GM12872 (cell line): ENCODE measurements at regions not wholly inside any gene's neighbourhood (a gene's known extent, or its start where the extent isn't known, plus 50 kb on each side); places are given as distances from the start of the nearest gene placed in this dataset.

ENCODE experiments used
- CTCF ChIP-seq: IDR thresholded peaks from 3 replicates; pipeline ENCODE4 v1.5.1; 2011; ENCODE audit warnings: low read depth, mild to moderate bottlenecking, low read length, moderate library complexity; ENCODE audit not compliant: insufficient read depth

- TF ChIP-seq CTCF, result no peak
Observed at GRCh38 chr11:70545610-70545912, 147.2 kb downstream of the CTTN start.

DNA sequence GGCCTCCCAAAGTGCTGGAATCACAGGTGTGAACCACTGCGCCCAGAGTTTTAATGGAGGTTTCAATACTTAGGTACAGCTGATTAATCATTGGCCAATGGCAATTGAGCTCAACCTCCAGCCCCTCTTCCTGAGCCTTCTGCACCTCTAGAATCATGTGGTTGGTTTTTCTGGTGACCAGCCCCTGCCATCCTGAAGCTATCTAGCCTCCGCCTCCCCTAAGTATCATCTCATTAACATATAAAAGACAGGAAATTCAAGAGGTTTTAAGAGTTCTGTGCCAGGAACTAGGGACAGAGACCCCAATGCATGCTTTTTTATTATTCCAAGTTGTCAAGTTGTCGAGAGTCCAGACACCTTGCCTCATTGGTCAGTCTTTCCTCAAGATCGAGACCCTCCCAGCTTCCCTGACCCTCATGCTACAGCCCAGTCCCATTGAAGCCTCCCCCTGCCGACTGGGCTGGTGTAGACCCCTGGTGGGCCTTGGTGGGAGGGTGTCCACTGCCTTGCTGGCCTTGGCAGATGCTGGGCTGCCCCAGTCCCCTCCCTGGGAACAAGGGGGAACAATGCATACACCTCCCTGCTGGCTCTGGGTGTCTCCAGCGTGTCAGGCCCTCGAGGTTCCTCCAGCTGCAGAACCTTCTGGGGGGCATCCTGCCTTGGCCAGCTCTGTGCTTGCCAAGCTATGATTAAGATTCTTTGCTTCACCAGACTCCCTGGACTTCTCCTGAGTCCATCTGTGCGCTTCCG lies 148.0 kb downstream of the CTTN start:
- no peak for TF ChIP-seq CTCF

DNA sequence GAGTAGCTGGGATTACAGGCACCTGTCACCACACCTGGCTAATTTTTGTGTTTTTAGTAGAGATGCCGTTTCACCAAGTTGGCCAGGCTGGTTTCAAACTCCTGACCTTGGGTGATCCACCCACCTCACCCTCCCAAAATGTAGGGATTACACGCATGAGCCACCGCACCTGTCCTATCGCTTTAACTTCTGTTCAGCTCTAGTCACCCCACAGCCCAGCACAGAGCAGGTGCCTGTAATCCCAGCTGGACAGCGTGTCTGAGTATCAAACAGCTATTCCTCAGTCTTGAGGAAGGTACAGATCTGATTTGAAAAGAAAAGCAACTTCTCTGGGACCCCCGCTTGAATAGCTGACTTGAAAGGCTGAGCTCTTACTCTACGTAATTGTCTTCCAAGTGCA lies 149.1 kb downstream of the CTTN start:
- TF ChIP-seq CTCF, result no peak

DNA sequence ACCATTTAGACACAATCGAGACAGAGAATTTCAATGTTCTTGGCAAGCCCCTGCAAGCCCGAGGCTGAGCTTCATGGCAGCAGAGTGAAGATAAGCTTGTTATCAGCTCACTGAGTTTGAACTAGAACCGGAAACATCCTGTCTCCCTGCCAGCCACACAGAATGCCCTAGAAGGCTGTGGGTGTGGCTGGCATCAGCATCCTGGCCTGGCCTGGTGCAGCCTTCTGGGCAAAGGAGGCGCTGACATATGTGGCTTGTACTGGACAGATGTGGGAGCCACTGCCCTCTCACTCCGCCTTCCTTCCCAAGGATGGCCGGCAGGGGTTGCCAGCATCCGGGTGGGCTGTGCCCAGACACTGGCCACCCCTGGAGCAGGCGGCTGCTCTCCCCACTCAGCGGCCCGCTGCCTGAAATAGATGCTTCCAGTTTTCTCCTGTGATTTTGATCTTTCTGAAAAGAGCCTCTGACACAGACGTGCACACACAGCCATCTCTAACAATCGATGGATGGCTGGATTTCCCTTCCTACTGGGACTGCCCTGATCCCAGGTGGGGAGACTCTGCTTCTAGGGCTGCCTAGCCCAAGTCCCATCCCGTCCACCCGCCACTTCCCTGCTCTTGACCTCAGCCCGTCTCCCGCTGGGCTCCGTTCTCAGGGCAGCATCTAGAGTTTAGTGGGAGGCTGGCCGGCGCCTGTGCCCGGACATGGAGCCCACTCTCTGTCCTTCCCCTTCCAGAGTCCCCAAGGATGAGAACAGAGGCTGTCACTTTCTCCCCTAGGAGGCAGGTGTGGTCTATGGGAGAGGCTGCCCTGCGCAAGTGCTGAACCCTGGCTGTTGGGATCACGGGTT lies 149.7 kb downstream of the CTTN start:
- TF ChIP-seq CTCF, result no peak

GRCh38 chr11:70548976-70549375 lies 150.6 kb downstream of the CTTN start:
- TF ChIP-seq CTCF, result no peak

- TF ChIP-seq CTCF, result no peak
Observed at GRCh38 chr11:70549386-70549785, 151.1 kb downstream of the CTTN start.

DNA sequence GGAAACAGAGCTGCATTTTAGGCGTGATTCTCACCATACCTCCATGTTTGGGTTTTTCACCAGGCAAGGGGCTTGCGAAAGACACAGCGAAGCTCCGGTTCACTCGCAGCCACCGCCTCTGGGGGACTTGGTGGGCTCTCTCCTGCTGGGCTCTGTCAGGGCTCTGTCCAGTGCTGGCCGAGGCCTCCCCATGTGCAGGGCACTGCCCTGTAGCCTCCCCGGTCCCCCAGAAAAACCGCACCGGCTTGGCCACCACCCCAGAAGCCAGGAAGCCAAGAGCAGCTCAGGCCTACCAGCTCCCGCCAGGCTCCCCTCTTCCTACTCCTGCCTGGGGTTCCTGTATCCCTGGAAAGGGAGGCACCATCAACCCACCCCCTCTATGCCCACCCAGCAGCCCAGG lies 151.5 kb downstream of the CTTN start:
- TF ChIP-seq CTCF, result no peak
